Neural crest cell (in vitro differentiated cells): ENCODE measurements at regions not wholly inside any gene's neighbourhood (a gene's known extent, or its start where the extent isn't known, plus 50 kb on each side); places are given as distances from the start of the nearest gene placed in this dataset.

Experiments
- DNase-seq: peaks from one replicate; pipeline ENCODE4 v3.0.0; 2021; ENCODE audit warnings: low read depth, mixed read lengths, low spot score
- H3K27ac Mint-ChIP-seq: one replicate; pipeline ENCODE4 v1.8.0; 2021; ENCODE audit warnings: mild to moderate bottlenecking, mixed read lengths; ENCODE audit not compliant: unreplicated experiment
- H3K27me3 Mint-ChIP-seq: 2 replicates; pipeline ENCODE4 v1.8.0; 2021; ENCODE audit warnings: low read depth, mild to moderate bottlenecking, mixed read lengths
- H3K36me3 Mint-ChIP-seq: 2 replicates; pipeline ENCODE4 v1.8.0; 2021; ENCODE audit warnings: low read depth, mild to moderate bottlenecking, mixed read lengths
- H3K4me1 Mint-ChIP-seq: 2 replicates; pipeline ENCODE4 v1.8.0; 2021; ENCODE audit warnings: mixed read lengths
- H3K4me3 Mint-ChIP-seq: one replicate; pipeline ENCODE4 v1.8.0; 2021; ENCODE audit warnings: mild to moderate bottlenecking, mixed read lengths
- H3K9me3 Mint-ChIP-seq: 2 replicates; pipeline ENCODE4 v1.8.0; 2021; ENCODE audit warnings: mixed read lengths
- CTCF ChIP-seq: fragments of 200-600 bp; sonication (generic); conservative IDR thresholded peaks from 2 replicates; pipeline ENCODE4 v1.5.0; 2021; ENCODE audit warnings: antibody characterized with exemption, mild to moderate bottlenecking

DNA sequence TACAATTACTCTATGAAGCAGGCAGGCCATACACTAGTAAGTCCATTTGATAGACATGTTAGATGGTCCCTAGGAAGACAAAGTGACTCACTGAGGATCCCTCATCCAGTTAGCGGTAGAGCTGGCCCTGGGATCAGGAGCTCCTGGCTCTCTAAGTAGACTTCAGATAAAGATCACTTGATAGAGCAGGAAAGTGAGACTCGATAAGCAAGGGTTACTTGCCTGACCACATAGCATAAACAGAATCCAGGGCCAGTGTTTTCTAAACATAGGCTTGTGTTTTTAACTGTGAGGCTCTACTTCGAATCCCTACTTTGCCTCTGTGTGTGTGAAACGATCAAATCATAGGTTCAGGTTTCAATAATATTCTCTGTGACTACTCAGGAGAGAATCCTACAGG lies 355.2 kb upstream of the TRIB2 start:
- H3K36me3 Mint-ChIP-seq: peaks cover 2% of the 10 kb centered on the region
- H3K4me3 Mint-ChIP-seq: no peak overlapping the region
- no peak for TF ChIP-seq CTCF
- DNase-seq: no peak
- peaks cover 5% of the 10 kb centered on the region for H3K4me1 Mint-ChIP-seq
- peaks cover 8% of the 10 kb centered on the region for H3K9me3 Mint-ChIP-seq
- no peaks in the 10 kb centered on the region for H3K27me3 Mint-ChIP-seq
- no peak overlapping the region for H3K27ac Mint-ChIP-seq

GRCh38 chr2:12363138-12363537 lies 353.6 kb upstream of the TRIB2 start:
- Mint-ChIP-seq H3K4me1 (peaks cover 5% of the 10 kb centered on the region), H3K36me3 (peaks cover 2% of the 10 kb centered on the region), H3K27me3 (no peaks in the 10 kb centered on the region), H3K4me3 (no peak overlapping the region), H3K9me3 (peaks cover 11% of the 10 kb centered on the region), H3K27ac (no peak overlapping the region)
- DNase-seq: no peak
- no peak for TF ChIP-seq CTCF

DNA sequence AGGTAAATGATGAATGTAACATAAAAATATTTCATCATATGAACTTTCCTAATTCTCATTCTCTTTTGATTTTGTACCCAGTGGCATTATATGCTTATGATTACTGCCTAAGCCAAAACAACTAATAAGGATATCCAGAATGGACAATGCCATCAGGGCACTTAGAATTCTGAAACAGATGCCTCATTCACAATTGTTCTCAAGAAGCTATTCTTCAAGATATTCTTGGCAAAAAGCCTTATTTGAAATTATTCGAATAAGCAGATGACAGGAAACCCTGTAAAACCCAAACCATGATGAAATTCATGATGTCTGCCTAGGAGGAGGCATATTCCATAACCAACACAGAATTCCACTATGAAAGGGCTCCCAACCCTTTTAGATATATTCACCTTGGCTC lies 353.2 kb upstream of the TRIB2 start:
- no peaks in the 10 kb centered on the region for H3K27me3 Mint-ChIP-seq
- H3K4me3 Mint-ChIP-seq: no peak overlapping the region
- H3K27ac Mint-ChIP-seq: no peak overlapping the region
- H3K4me1 Mint-ChIP-seq: peaks cover 5% of the 10 kb centered on the region
- H3K36me3 Mint-ChIP-seq: peaks cover 2% of the 10 kb centered on the region
- no peak for DNase-seq
- TF ChIP-seq CTCF: no peak
- peaks cover 11% of the 10 kb centered on the region for H3K9me3 Mint-ChIP-seq

DNA sequence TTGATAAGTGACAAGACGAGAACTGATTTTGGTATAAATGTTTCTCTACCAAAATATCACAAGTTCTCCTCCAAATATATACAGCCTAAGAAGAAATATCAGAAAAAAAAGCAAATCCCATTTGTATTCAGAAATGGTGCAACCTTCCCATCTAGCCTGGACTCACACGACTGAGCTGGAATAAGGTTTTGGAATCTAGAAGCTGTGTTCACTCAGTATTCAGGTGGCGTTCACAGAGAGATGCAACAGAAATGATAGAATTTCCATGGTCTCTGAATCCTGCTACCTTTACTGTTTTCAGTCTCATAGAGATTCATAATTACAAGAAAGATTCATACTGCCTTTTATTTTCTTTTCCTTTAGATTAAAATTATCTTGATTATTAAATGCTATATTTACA lies 347.2 kb upstream of the TRIB2 start:
- Mint-ChIP-seq H3K4me1 (peaks cover 3% of the 10 kb centered on the region), H3K27me3 (no peaks in the 10 kb centered on the region), H3K9me3 (peaks cover 10% of the 10 kb centered on the region), H3K27ac (no peak overlapping the region), H3K36me3 (peaks cover 1% of the 10 kb centered on the region), H3K4me3 (no peak overlapping the region)
- DNase-seq: no peak
- no peak for TF ChIP-seq CTCF

- no peak for DNase-seq
- no peaks in the 10 kb centered on the region for H3K4me1 Mint-ChIP-seq
- no peaks in the 10 kb centered on the region for H3K36me3 Mint-ChIP-seq
- no peak overlapping the region for H3K27ac Mint-ChIP-seq
- no peaks in the 10 kb centered on the region for H3K27me3 Mint-ChIP-seq
- H3K9me3 Mint-ChIP-seq: no peaks in the 10 kb centered on the region
- TF ChIP-seq CTCF: no peak
- H3K4me3 Mint-ChIP-seq: no peak overlapping the region
Observed at GRCh38 chr2:12376025-12376424, 340.7 kb upstream of the TRIB2 start.

DNA sequence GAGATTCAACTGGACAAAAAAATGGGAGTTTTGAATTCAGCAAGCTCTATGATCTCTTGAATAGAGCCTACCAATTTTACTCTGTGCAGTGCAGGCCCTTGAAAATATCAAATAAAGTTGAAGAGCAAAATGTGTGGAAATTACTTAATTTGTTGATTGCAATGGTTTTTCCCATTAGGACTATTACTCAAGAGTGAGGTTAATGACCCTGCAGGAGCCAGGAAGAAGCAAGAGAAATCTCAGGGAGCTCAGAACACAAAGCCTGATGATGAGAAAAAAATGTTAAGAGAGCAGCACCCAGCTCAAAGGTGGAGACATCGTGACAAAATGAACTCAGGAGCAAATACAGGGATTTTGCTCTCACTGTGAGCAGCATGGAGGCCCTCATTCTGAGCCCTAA lies 337.6 kb upstream of the TRIB2 start:
- DNase-seq: no peak
- no peak overlapping the region for H3K4me3 Mint-ChIP-seq
- no peak for TF ChIP-seq CTCF
- no peaks in the 10 kb centered on the region for H3K27me3 Mint-ChIP-seq
- no peaks in the 10 kb centered on the region for H3K36me3 Mint-ChIP-seq
- peaks cover 5% of the 10 kb centered on the region for H3K4me1 Mint-ChIP-seq
- H3K9me3 Mint-ChIP-seq: no peaks in the 10 kb centered on the region
- H3K27ac Mint-ChIP-seq: no peak overlapping the region
